ENCODE measurements at regions not wholly inside any gene's neighbourhood (a gene's known extent, or its start where the extent isn't known, plus 50 kb on each side); places are given as distances from the start of the nearest gene placed in this dataset.

DNA sequence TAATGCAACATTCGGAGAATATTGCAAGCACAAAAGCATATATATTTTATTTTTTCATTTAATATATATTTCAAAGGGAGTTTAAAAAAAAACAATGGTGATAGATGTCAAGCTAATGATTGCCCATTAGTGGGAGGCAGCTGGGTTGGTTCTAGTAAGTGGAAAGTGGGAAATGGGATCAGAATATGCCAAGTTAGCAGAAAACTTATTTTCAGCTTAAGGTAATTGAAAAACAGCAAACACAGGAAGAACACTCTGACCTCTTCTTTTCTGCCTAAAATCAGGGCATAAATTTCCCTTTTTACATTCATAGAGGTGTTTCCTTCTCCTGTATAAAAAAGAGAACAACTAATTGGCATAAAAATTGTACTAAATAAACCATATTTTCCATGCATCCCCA is 535.3 kb upstream of the SYT4 start:
- TF ChIP-seq EZH2 (IDR thresholded peaks at IDR 0.05; ENCODE audit: borderline replicate concordance, insufficient read depth, low read depth, low read length, poor library complexity, severe bottlenecking): no peak
- TF ChIP-seq, protein P1, sequence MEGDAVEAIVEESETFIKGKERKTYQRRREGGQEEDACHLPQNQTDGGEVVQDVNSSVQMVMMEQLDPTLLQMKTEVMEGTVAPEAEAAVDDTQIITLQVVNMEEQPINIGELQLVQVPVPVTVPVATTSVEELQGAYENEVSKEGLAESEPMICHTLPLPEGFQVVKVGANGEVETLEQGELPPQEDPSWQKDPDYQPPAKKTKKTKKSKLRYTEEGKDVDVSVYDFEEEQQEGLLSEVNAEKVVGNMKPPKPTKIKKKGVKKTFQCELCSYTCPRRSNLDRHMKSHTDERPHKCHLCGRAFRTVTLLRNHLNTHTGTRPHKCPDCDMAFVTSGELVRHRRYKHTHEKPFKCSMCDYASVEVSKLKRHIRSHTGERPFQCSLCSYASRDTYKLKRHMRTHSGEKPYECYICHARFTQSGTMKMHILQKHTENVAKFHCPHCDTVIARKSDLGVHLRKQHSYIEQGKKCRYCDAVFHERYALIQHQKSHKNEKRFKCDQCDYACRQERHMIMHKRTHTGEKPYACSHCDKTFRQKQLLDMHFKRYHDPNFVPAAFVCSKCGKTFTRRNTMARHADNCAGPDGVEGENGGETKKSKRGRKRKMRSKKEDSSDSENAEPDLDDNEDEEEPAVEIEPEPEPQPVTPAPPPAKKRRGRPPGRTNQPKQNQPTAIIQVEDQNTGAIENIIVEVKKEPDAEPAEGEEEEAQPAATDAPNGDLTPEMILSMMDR (IDR thresholded peaks at IDR 0.05): no peak

Measured in B cell (primary cell).